ENCODE measurements at regions not wholly inside any gene's neighbourhood (a gene's known extent, or its start where the extent isn't known, plus 50 kb on each side); places are given as distances from the start of the nearest gene placed in this dataset.

DNA sequence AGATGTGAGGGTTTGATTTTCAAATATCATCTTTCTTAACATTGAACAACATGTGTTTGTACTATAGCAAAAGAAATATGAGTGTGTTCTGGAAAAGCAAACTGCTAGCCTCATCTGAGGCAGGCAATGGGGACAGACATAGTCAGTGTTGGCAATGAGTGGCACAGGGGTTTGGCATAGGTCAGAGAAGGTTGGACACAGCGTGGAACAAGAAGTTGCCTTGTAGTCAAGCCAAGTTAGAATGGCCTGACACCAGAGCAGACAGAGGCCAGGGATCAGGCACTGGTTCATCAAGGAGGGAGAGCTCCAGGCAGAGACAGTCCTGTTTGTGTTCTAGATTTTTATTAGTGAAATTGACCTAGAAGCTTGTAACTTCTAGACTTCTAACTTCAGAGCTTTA, 100.8 kb upstream of the TANK start:
- Histone ChIP-seq H3K4me1 (ENCODE audit: control insufficient read depth in 1 of 2, low read depth in 2 of 2) (peaks cover 0 to 17% of the 10 kb centered on the region in 2 donors), H3K4me3 (no peak overlapping the region), H3K27me3 (replicated peaks; ENCODE audit: insufficient read depth) (no peaks in the 10 kb centered on the region), H3K27ac (no peak overlapping the region), H3K9me3 (peaks cover 3% of the 10 kb centered on the region), H3K36me3 (no peaks in the 10 kb centered on the region)
- TF ChIP-seq, protein P1, sequence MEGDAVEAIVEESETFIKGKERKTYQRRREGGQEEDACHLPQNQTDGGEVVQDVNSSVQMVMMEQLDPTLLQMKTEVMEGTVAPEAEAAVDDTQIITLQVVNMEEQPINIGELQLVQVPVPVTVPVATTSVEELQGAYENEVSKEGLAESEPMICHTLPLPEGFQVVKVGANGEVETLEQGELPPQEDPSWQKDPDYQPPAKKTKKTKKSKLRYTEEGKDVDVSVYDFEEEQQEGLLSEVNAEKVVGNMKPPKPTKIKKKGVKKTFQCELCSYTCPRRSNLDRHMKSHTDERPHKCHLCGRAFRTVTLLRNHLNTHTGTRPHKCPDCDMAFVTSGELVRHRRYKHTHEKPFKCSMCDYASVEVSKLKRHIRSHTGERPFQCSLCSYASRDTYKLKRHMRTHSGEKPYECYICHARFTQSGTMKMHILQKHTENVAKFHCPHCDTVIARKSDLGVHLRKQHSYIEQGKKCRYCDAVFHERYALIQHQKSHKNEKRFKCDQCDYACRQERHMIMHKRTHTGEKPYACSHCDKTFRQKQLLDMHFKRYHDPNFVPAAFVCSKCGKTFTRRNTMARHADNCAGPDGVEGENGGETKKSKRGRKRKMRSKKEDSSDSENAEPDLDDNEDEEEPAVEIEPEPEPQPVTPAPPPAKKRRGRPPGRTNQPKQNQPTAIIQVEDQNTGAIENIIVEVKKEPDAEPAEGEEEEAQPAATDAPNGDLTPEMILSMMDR (IDR thresholded peaks at IDR 0.05): no peak
- no peak for DNase-seq (ENCODE audit: low spot score)
- ATAC-seq (ENCODE audit: insufficient number of reproducible peaks, low FRiP score, low read depth): no peak

DNA sequence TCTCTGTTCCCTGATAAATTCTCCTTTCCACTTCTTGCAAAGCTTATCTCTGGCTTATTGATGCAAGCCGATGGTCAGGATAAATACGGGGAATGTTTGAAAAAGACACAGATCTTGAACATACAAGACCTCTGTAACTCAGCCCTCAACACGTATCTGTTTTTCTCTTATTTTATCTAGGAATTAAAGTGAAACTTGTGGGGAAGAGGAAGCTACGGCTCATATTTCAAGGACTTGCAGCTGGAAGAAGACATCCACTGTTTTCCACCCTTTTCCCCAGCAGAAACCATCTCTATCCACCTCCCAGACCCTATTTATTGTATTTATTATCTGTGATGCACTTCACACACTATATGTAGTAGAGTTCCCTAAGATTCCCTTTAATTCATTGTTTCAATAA, 98.4 kb upstream of the TANK start:
- H3K27me3 ChIP-seq (replicated peaks; ENCODE audit: insufficient read depth): no peaks in the 10 kb centered on the region
- TF ChIP-seq, protein P1 (IDR thresholded peaks at IDR 0.05): no peak
- no peak for ATAC-seq (ENCODE audit: insufficient number of reproducible peaks, low FRiP score, low read depth)

GRCh38 chr2:161063157-161063945, 96.9 kb upstream of the TANK start:
- peak; percentile 52 for DNase-seq (ENCODE audit: low spot score)
- H3K4me1 ChIP-seq (ENCODE audit: control insufficient read depth in 1 of 2, low read depth in 2 of 2): peaks cover 0 to 17% of the 10 kb centered on the region in 2 donors
- no peak overlapping the region for H3K27ac ChIP-seq

More for the DNA sequence above, 98.4 kb upstream of the TANK start:
- no peaks in the 10 kb centered on the region for H3K9me3 ChIP-seq
- no peak overlapping the region for H3K27ac ChIP-seq
- peaks cover 0 to 17% of the 10 kb centered on the region in 2 donors for H3K4me1 ChIP-seq (ENCODE audit: control insufficient read depth in 1 of 2, low read depth in 2 of 2)
- no peak overlapping the region for H3K4me3 ChIP-seq
- no peak for DNase-seq (ENCODE audit: low spot score)
- H3K36me3 ChIP-seq: no peaks in the 10 kb centered on the region

DNA sequence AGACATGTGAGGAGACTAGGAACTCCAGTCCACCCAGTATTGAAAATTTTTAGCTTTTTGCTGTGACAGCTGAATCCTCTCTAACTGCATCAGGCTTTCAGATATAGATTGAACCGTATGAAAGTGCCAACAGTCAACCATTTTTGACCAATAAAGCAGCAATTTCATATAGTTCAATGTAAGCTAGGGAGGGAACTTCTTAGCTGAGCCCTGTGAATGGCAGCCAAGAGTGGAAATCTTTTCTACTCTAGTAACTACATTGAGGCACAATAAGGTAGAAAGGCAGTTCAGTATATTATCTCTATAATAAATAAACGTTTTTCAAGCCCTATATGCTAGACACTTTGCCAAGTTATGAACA, 96.3 kb upstream of the TANK start:
- H3K4me1 ChIP-seq (ENCODE audit: control insufficient read depth in 1 of 2, low read depth in 2 of 2): peaks cover 0 to 17% of the 10 kb centered on the region in 2 donors
- TF ChIP-seq, protein P1 (IDR thresholded peaks at IDR 0.05): peak; percentile 12
- no peak overlapping the region for H3K27ac ChIP-seq
- H3K4me3 ChIP-seq: no peak overlapping the region
- DNase-seq (ENCODE audit: low spot score) (no peak), ATAC-seq (ENCODE audit: insufficient number of reproducible peaks, low FRiP score, low read depth) (no peak)
- H3K9me3 ChIP-seq: no peaks in the 10 kb centered on the region
- H3K36me3 ChIP-seq: no peaks in the 10 kb centered on the region
- H3K27me3 ChIP-seq (replicated peaks; ENCODE audit: insufficient read depth): no peaks in the 10 kb centered on the region

More at GRCh38 chr2:161063157-161063945, 96.9 kb upstream of the TANK start:
- no peak for ATAC-seq (ENCODE audit: insufficient number of reproducible peaks, low FRiP score, low read depth)
- Histone ChIP-seq H3K36me3 (no peaks in the 10 kb centered on the region), H3K9me3 (no peaks in the 10 kb centered on the region), H3K27me3 (replicated peaks; ENCODE audit: insufficient read depth) (no peaks in the 10 kb centered on the region), H3K4me3 (peak overlapping the region; percentile 40)
- TF ChIP-seq, protein P1 (IDR thresholded peaks at IDR 0.05): peak; percentile 86

GRCh38 chr2:161067846-161068350, 92.3 kb upstream of the TANK start:
- no peak for ATAC-seq (ENCODE audit: insufficient number of reproducible peaks, low FRiP score, low read depth)
- Histone ChIP-seq H3K27me3 (replicated peaks; ENCODE audit: insufficient read depth) (no peaks in the 10 kb centered on the region), H3K36me3 (no peaks in the 10 kb centered on the region), H3K4me1 (ENCODE audit: control insufficient read depth in 1 of 2, low read depth in 2 of 2) (peaks cover 0 to 12% of the 10 kb centered on the region in 2 donors), H3K27ac (no peak overlapping the region), H3K9me3 (no peaks in the 10 kb centered on the region), H3K4me3 (no peak overlapping the region)
- TF ChIP-seq, protein P1 (IDR thresholded peaks at IDR 0.05): no peak
- no peak for DNase-seq (ENCODE audit: low spot score)
